ENCODE measurements at regions not wholly inside any gene's neighbourhood (a gene's known extent, or its start where the extent isn't known, plus 50 kb on each side); places are given as distances from the start of the nearest gene placed in this dataset.

- DNase-seq (ENCODE audit: low spot score): no peak
Observed at GRCh38 chr20:61045091-61045490, 207.0 kb upstream of the CDH4 start.

GRCh38 chr20:61045876-61046585 is 206.0 kb upstream of the CDH4 start:
- DNase-seq (ENCODE audit: low spot score): no peak

GRCh38 chr20:61046721-61047351 is 205.2 kb upstream of the CDH4 start:
- no peak for DNase-seq (ENCODE audit: low spot score)

- DNase-seq (ENCODE audit: low spot score): no peak
Observed at GRCh38 chr20:61047515-61047914, 204.5 kb upstream of the CDH4 start.

- DNase-seq (ENCODE audit: low spot score): no peak
Observed at GRCh38 chr20:61048302-61048701, 203.8 kb upstream of the CDH4 start.

GRCh38 chr20:61049684-61050083 is 202.4 kb upstream of the CDH4 start:
- DNase-seq (ENCODE audit: low spot score): no peak

GRCh38 chr20:61050336-61050890 is 201.6 kb upstream of the CDH4 start:
- no peak for DNase-seq (ENCODE audit: low spot score)

- DNase-seq (ENCODE audit: low spot score): no peak
Observed at GRCh38 chr20:61052195-61052750, 199.8 kb upstream of the CDH4 start.

GRCh38 chr20:61052776-61053442 is 199.2 kb upstream of the CDH4 start:
- no peak for DNase-seq (ENCODE audit: low spot score)

- DNase-seq (ENCODE audit: low spot score): no peak
Observed at GRCh38 chr20:61053487-61053886, 198.6 kb upstream of the CDH4 start.

- DNase-seq (ENCODE audit: low spot score): no peak
Observed at GRCh38 chr20:61053889-61054288, 198.2 kb upstream of the CDH4 start.

GRCh38 chr20:61054411-61054810 is 197.7 kb upstream of the CDH4 start:
- DNase-seq (ENCODE audit: low spot score): no peak

GRCh38 chr20:61055180-61056010 is 196.7 kb upstream of the CDH4 start:
- DNase-seq (ENCODE audit: low spot score): no peak

GRCh38 chr20:61056116-61056515 is 195.9 kb upstream of the CDH4 start:
- no peak for DNase-seq (ENCODE audit: low spot score)

- no peak for DNase-seq (ENCODE audit: low spot score)
Observed at GRCh38 chr20:61056627-61057442, 195.2 kb upstream of the CDH4 start.

GRCh38 chr20:61057443-61058121 is 194.5 kb upstream of the CDH4 start:
- DNase-seq (ENCODE audit: low spot score): no peak

- no peak for DNase-seq (ENCODE audit: low spot score)
Observed at GRCh38 chr20:61061981-61062380, 190.1 kb upstream of the CDH4 start.

- no peak for DNase-seq (ENCODE audit: low spot score)
Observed at GRCh38 chr20:61065853-61066252, 186.2 kb upstream of the CDH4 start.

GRCh38 chr20:61066526-61066925 is 185.5 kb upstream of the CDH4 start:
- DNase-seq (ENCODE audit: low spot score): no peak

- DNase-seq (ENCODE audit: low spot score): no peak
Observed at GRCh38 chr20:61067221-61067620, 184.8 kb upstream of the CDH4 start.

All from ureter (tissue), 1 donor.